ENCODE measurements at regions not wholly inside any gene's neighbourhood (a gene's known extent, or its start where the extent isn't known, plus 50 kb on each side); places are given as distances from the start of the nearest gene placed in this dataset.
"Not testable (repeated sequence)": the region's sequence is repeated elsewhere in the genome, so short reads cannot be mapped to it uniquely, and the experiment has no call there.

GRCh38 chr10:107950411-107951062 lies 786.0 kb upstream of the SORCS1 start:
- not testable (repeated sequence) for H3K27ac ChIP-seq (ENCODE audit: low read length); H3K4me3 ChIP-seq (ENCODE audit: low read length in 2 of 2); H3K27me3 ChIP-seq (ENCODE audit: control insufficient read depth in 1 of 2, insufficient read depth in 2 of 2, low read length in 2 of 2); H3K9ac ChIP-seq (ENCODE audit: low read length in 2 of 2); H3K9me3 ChIP-seq (ENCODE audit: control insufficient read depth in 2 of 2, low read length in 2 of 2); H3K4me1 ChIP-seq (ENCODE audit: control insufficient read depth, insufficient read depth, low read length); H3K36me3 ChIP-seq (ENCODE audit: control insufficient read depth in 2 of 2, insufficient read depth in 2 of 2, low read length in 2 of 2)

- Histone ChIP-seq H3K4me3 (ENCODE audit: low read length in 2 of 2) (no peak overlapping the region), H3K27ac (ENCODE audit: low read length) (no peak overlapping the region), H3K27me3 (ENCODE audit: control insufficient read depth in 1 of 2, insufficient read depth in 2 of 2, low read length in 2 of 2) (no peaks in the 10 kb centered on the region), H3K36me3 (ENCODE audit: control insufficient read depth in 2 of 2, insufficient read depth in 2 of 2, low read length in 2 of 2) (no peaks in the 10 kb centered on the region), H3K9ac (ENCODE audit: low read length in 2 of 2) (no peak overlapping the region), H3K4me1 (ENCODE audit: control insufficient read depth, insufficient read depth, low read length) (no peaks in the 10 kb centered on the region), H3K9me3 (ENCODE audit: control insufficient read depth in 2 of 2, low read length in 2 of 2) (no peaks in the 10 kb centered on the region)
Measured at GRCh38 chr10:107942826-107943225, 778.3 kb upstream of the SORCS1 start.

- Histone ChIP-seq H3K36me3 (ENCODE audit: control insufficient read depth in 2 of 2, insufficient read depth in 2 of 2, low read length in 2 of 2) (no peaks in the 10 kb centered on the region), H3K4me1 (ENCODE audit: control insufficient read depth, insufficient read depth, low read length) (no peaks in the 10 kb centered on the region), H3K9ac (ENCODE audit: low read length in 2 of 2) (no peak overlapping the region), H3K27me3 (ENCODE audit: control insufficient read depth in 1 of 2, insufficient read depth in 2 of 2, low read length in 2 of 2) (no peaks in the 10 kb centered on the region), H3K4me3 (ENCODE audit: low read length in 2 of 2) (no peak overlapping the region), H3K9me3 (ENCODE audit: control insufficient read depth in 2 of 2, low read length in 2 of 2) (no peaks in the 10 kb centered on the region), H3K27ac (ENCODE audit: low read length) (no peak overlapping the region)
Measured at GRCh38 chr10:107933076-107933475, 768.6 kb upstream of the SORCS1 start.

GRCh38 chr10:107931808-107932207 lies 767.3 kb upstream of the SORCS1 start:
- Histone ChIP-seq H3K27ac (ENCODE audit: low read length) (no peak overlapping the region), H3K36me3 (ENCODE audit: control insufficient read depth in 2 of 2, insufficient read depth in 2 of 2, low read length in 2 of 2) (no peaks in the 10 kb centered on the region), H3K4me1 (ENCODE audit: control insufficient read depth, insufficient read depth, low read length) (no peaks in the 10 kb centered on the region), H3K9ac (ENCODE audit: low read length in 2 of 2) (no peak overlapping the region), H3K9me3 (ENCODE audit: control insufficient read depth in 2 of 2, low read length in 2 of 2) (no peaks in the 10 kb centered on the region), H3K4me3 (ENCODE audit: low read length in 2 of 2) (no peak overlapping the region), H3K27me3 (ENCODE audit: control insufficient read depth in 1 of 2, insufficient read depth in 2 of 2, low read length in 2 of 2) (no peaks in the 10 kb centered on the region)

- Histone ChIP-seq H3K9me3 (ENCODE audit: control insufficient read depth in 2 of 2, low read length in 2 of 2) (no peaks in the 10 kb centered on the region), H3K9ac (ENCODE audit: low read length in 2 of 2) (no peak overlapping the region), H3K36me3 (ENCODE audit: control insufficient read depth in 2 of 2, insufficient read depth in 2 of 2, low read length in 2 of 2) (no peaks in the 10 kb centered on the region), H3K27me3 (ENCODE audit: control insufficient read depth in 1 of 2, insufficient read depth in 2 of 2, low read length in 2 of 2) (no peaks in the 10 kb centered on the region), H3K4me3 (ENCODE audit: low read length in 2 of 2) (no peak overlapping the region), H3K27ac (ENCODE audit: low read length) (no peak overlapping the region), H3K4me1 (ENCODE audit: control insufficient read depth, insufficient read depth, low read length) (no peaks in the 10 kb centered on the region)
Measured at GRCh38 chr10:107930037-107930436, 765.5 kb upstream of the SORCS1 start.

- Histone ChIP-seq H3K36me3 (ENCODE audit: control insufficient read depth in 2 of 2, insufficient read depth in 2 of 2, low read length in 2 of 2) (no peaks in the 10 kb centered on the region), H3K27ac (ENCODE audit: low read length) (no peak overlapping the region), H3K9ac (ENCODE audit: low read length in 2 of 2) (no peak overlapping the region), H3K4me3 (ENCODE audit: low read length in 2 of 2) (no peak overlapping the region), H3K9me3 (ENCODE audit: control insufficient read depth in 2 of 2, low read length in 2 of 2) (peaks cover 0 to 6% of the 10 kb centered on the region in 2 donors), H3K27me3 (ENCODE audit: control insufficient read depth in 1 of 2, insufficient read depth in 2 of 2, low read length in 2 of 2) (no peaks in the 10 kb centered on the region), H3K4me1 (ENCODE audit: control insufficient read depth, insufficient read depth, low read length) (no peaks in the 10 kb centered on the region)
Measured at GRCh38 chr10:107924458-107924857, 760.0 kb upstream of the SORCS1 start.

GRCh38 chr10:107919626-107920235 lies 755.2 kb upstream of the SORCS1 start:
- Histone ChIP-seq H3K27ac (ENCODE audit: low read length) (no peak overlapping the region), H3K9ac (ENCODE audit: low read length in 2 of 2) (no peak overlapping the region), H3K4me1 (ENCODE audit: control insufficient read depth, insufficient read depth, low read length) (peaks cover 3% of the 10 kb centered on the region)

GRCh38 chr10:107918171-107918570 lies 753.7 kb upstream of the SORCS1 start:
- Histone ChIP-seq H3K4me1 (ENCODE audit: control insufficient read depth, insufficient read depth, low read length) (peaks cover 6% of the 10 kb centered on the region), H3K36me3 (ENCODE audit: control insufficient read depth in 2 of 2, insufficient read depth in 2 of 2, low read length in 2 of 2) (no peaks in the 10 kb centered on the region), H3K27ac (ENCODE audit: low read length) (no peak overlapping the region), H3K4me3 (ENCODE audit: low read length in 2 of 2) (no peak overlapping the region), H3K27me3 (ENCODE audit: control insufficient read depth in 1 of 2, insufficient read depth in 2 of 2, low read length in 2 of 2) (peaks cover 11 to 16% of the 10 kb centered on the region in 2 donors), H3K9ac (ENCODE audit: low read length in 2 of 2) (no peak overlapping the region), H3K9me3 (ENCODE audit: control insufficient read depth in 2 of 2, low read length in 2 of 2) (peaks cover 0 to 6% of the 10 kb centered on the region in 2 donors)

More at GRCh38 chr10:107919626-107920235, 755.2 kb upstream of the SORCS1 start:
- Histone ChIP-seq H3K36me3 (ENCODE audit: control insufficient read depth in 2 of 2, insufficient read depth in 2 of 2, low read length in 2 of 2) (no peaks in the 10 kb centered on the region), H3K9me3 (ENCODE audit: control insufficient read depth in 2 of 2, low read length in 2 of 2) (peaks cover 0 to 6% of the 10 kb centered on the region in 2 donors), H3K4me3 (ENCODE audit: low read length in 2 of 2) (no peak overlapping the region), H3K27me3 (ENCODE audit: control insufficient read depth in 1 of 2, insufficient read depth in 2 of 2, low read length in 2 of 2) (peaks cover 5 to 6% of the 10 kb centered on the region in 2 donors)

- H3K27me3 ChIP-seq (ENCODE audit: control insufficient read depth in 1 of 2, insufficient read depth in 2 of 2, low read length in 2 of 2), result peaks cover 11 to 16% of the 10 kb centered on the region in 2 donors
- no peaks in the 10 kb centered on the region for H3K36me3 ChIP-seq (ENCODE audit: control insufficient read depth in 2 of 2, insufficient read depth in 2 of 2, low read length in 2 of 2)
- no peaks in the 10 kb centered on the region for H3K9me3 ChIP-seq (ENCODE audit: control insufficient read depth in 2 of 2, low read length in 2 of 2)
- peaks cover 6% of the 10 kb centered on the region for H3K4me1 ChIP-seq (ENCODE audit: control insufficient read depth, insufficient read depth, low read length)
- no peak overlapping the region for H3K9ac ChIP-seq (ENCODE audit: low read length in 2 of 2)
- no peak overlapping the region for H3K27ac ChIP-seq (ENCODE audit: low read length)
- H3K4me3 ChIP-seq (ENCODE audit: low read length in 2 of 2), result peak overlapping the region in 1 of 2 donors; percentile 54
Measured at GRCh38 chr10:107915215-107915610, 750.7 kb upstream of the SORCS1 start.

GRCh38 chr10:107914450-107915214 lies 750.1 kb upstream of the SORCS1 start:
- H3K9ac ChIP-seq (ENCODE audit: low read length in 2 of 2), result no peak overlapping the region
- no peaks in the 10 kb centered on the region for H3K36me3 ChIP-seq (ENCODE audit: control insufficient read depth in 2 of 2, insufficient read depth in 2 of 2, low read length in 2 of 2)
- no peak overlapping the region for H3K27ac ChIP-seq (ENCODE audit: low read length)
- H3K4me1 ChIP-seq (ENCODE audit: control insufficient read depth, insufficient read depth, low read length), result peaks cover 6% of the 10 kb centered on the region
- H3K9me3 ChIP-seq (ENCODE audit: control insufficient read depth in 2 of 2, low read length in 2 of 2), result no peaks in the 10 kb centered on the region
- H3K4me3 ChIP-seq (ENCODE audit: low read length in 2 of 2), result peak overlapping the region; percentile 19 to 54
- H3K27me3 ChIP-seq (ENCODE audit: control insufficient read depth in 1 of 2, insufficient read depth in 2 of 2, low read length in 2 of 2), result peaks cover 11 to 16% of the 10 kb centered on the region in 2 donors

All from stomach smooth muscle (tissue), 2 donors.